HG03135 (cell line): ENCODE measurements at regions not wholly inside any gene's neighbourhood (a gene's known extent, or its start where the extent isn't known, plus 50 kb on each side); places are given as distances from the start of the nearest gene placed in this dataset.
"Not testable (repeated sequence)": the region's sequence is repeated elsewhere in the genome, so short reads cannot be mapped to it uniquely, and the experiment has no call there.

Experiments
- ATAC-seq: cut with Tn5 transposase; IDR thresholded peaks from one replicate; pipeline ENCODE4 v1.9.1; 2021; ENCODE audit warnings: mild to moderate bottlenecking, moderate library complexity; ENCODE audit not compliant: unreplicated experiment

GRCh38 chr3:76311941-76312340, 526.6 kb upstream of the ZNF717 start:
- no peak for ATAC-seq

GRCh38 chr3:76315906-76316305, 530.6 kb upstream of the ZNF717 start:
- ATAC-seq = not testable (repeated sequence)

- ATAC-seq = no peak
These were observed 536.3 kb upstream of the ZNF717 start for GRCh38 chr3:76321614-76322013.

DNA sequence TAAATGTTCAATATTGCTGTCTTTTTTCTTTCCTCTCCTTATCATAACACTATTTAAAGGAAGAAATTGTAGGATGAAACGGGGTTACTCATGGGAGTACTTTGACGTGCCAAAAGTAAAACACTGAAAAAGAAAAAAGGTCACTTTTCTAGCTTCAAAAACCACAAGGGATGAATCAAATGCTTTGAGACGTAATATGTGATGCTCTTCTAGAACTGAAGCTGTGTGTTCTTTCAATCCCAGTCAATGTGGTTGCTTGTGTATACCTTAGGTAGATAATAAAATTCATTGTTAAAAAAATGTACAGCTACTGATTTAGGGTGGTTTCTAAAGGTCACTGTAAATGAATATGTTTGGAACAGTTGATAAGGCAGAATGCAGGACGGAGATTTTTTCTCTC, 538.8 kb upstream of the ZNF717 start:
- ATAC-seq = no peak

DNA sequence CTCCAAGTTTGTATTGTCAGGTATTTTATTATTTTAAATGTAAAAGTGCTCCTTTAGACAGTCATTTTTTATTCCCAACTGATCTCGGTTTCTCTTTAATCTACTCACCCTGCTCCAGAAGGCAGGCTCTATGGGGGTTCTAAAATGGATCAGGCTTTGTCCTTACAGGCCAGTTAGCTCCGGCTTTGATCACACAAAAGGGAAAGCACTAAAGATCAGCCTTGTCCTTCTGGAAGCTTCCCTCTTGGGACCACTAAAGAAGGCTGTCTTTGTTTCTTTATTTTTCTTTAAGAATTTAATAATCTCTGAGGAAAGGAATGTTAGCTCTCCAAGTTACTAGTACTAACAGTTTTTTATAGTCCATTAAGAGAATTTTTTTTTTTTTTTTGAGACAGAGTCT, 560.5 kb upstream of the ZNF717 start:
- ATAC-seq = no peak

GRCh38 chr3:76346690-76347089, 561.3 kb upstream of the ZNF717 start:
- ATAC-seq = no peak

GRCh38 chr3:76349715-76350480, 564.5 kb upstream of the ZNF717 start:
- ATAC-seq = no peak

GRCh38 chr3:76352051-76352450, 566.7 kb upstream of the ZNF717 start:
- no peak for ATAC-seq

- ATAC-seq = no peak
These were observed 567.3 kb upstream of the ZNF717 start for GRCh38 chr3:76352511-76353284.

DNA sequence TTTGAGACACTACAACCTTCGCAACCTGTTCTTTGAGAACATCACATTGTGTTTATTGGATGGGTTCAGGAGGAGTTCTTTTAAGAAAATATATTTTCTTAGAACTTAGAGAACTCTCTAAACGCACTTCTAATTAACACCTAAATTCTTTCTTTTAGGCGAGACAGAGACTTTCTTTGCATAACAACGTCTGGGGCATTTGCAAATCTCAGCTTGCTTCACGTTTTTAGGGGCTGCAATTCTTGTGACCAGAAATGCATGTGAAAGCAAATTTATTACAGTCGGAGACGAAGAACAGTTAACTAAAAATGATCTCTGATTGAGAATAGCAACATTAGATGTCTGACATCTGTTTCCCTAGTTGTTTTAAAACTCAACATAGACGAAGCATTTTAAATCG, 568.3 kb upstream of the ZNF717 start:
- no peak for ATAC-seq

DNA sequence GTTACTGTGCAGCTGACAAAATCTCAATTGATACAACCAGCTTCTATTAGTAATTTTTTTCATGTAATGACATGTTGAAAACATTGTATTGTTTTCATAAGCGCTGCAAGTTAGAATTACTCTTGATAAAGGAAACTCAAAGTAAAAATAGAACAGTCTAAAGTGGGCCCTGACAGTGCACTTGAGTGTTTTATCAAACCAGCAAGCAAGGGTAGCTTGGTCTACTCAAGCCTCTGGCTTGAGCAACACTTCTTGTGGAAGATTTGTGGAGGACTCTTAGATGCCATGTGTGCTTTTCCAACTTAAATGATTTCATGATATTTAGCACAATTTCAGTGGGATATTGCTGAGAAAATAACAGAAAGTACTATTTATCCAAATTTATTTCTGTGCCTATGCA, 575.7 kb upstream of the ZNF717 start:
- no peak for ATAC-seq

- no peak for ATAC-seq
These were observed 577.3 kb upstream of the ZNF717 start for GRCh38 chr3:76362643-76363042.

GRCh38 chr3:76365275-76365674, 579.9 kb upstream of the ZNF717 start:
- no peak for ATAC-seq

DNA sequence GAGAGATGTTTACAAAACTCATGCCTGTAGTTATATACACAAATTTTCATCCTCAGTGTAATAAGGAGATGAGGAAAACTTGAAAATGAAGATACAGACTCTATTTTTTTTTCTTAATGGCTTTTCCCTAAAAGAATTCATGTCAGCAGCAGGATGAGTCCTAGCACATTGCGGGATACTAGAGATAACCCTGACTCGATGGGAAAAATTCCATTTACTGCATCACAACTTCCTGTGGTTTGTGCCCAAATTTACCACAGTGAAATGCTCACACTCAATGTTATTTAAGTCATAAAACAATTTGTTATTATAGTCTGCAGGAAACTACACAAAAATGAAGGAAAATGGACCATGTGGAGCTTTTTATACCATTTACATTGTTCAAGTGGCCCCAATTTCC, 581.9 kb upstream of the ZNF717 start:
- ATAC-seq = no peak

DNA sequence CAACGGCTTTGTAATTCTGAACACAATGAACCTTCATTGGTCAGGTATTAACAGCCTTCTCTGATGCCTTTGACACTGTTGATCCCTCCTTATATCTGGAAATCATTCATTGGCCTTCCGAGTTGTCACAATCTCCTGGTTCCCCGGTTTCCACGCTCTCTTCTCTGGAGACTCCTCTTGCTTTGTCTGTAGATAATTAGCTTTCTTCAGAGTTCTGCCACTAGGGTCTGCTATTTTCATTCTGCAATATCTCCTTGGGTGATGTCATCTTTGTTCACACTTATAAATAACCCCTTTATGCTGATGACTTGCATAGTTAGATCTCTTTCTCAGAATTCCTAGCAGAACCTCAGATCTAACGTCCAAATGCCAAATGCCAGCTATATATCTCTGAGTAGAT, 583.8 kb upstream of the ZNF717 start:
- no peak for ATAC-seq

DNA sequence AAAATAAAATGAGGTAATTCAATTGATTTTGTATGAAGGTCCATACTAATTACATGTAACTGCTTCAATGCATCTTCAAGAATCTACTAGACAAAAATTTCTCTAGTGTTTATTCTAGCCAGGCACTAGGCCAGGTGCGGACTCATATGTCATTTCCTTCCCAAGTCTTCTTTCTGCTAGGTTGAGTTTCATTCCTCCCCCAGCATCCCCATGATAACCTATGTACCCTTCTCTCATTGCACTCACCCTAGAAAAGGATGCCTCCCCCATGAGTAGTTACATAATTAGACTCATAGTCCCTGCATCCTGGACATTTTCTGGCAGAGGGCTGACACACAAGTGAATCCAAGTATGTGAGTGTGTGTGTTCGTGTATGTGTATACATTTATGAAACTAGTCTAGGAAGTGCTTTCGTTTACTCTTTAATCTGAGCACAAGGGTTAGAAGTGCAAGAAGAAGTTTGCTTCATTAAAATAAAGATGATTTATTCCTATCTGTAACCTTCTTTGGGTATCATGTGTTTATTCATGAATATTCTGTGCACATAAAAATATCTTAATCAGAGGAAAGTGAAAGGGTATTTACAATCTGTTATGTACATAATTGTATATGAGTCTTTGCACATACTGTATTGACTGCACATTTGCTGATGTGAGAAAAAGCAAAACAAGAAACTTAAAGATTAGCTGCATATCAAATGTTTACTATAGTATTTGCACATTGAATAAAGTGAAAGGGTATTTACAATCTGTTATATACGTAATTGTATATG, 585.6 kb upstream of the ZNF717 start:
- ATAC-seq = no peak

GRCh38 chr3:76372497-76372896, 587.1 kb upstream of the ZNF717 start:
- ATAC-seq = no peak

- no peak for ATAC-seq
These were observed 591.7 kb upstream of the ZNF717 start for GRCh38 chr3:76377074-76377473.

DNA sequence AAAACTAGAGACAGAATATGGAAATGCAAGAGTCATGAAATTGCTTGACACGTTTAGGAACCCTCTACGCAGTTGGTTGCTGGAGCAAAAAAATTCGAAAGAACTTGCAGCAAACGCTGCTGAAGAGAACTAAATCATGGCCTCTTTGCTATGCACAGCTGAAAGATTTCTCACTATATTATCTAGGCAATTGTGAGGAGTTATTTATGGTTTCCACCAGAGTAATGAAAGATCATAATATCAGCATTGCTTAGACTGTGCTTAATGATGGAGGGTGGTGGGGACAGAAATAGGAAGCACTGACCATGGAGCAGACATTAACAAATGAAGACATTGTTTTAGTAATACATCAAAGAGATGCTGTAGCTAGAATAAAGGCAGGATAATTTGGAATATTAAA, 593.4 kb upstream of the ZNF717 start:
- no peak for ATAC-seq

GRCh38 chr3:76383781-76384180, 598.4 kb upstream of the ZNF717 start:
- ATAC-seq = no peak

- no peak for ATAC-seq
These were observed 601.7 kb upstream of the ZNF717 start for GRCh38 chr3:76387000-76387399.

DNA sequence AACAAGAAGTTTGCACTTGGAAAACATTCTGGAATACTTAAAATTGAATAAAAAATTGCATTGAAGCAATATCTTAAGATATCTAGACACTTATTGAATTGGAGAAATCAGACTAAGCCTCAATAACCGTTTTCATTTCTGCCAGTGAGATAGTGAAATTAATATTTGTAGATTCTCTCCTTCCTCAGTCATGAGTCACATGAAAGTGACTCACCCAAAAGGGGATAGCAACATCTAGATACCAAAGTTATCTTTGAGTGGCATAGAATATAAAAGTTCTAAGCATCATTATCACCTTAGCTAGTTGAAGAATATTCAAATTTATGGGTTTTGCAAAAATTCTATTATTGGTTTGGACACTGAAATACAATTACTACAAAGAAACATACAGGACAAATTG, 614.8 kb upstream of the ZNF717 start:
- ATAC-seq = no peak
